ENCODE measurements at regions not wholly inside any gene's neighbourhood (a gene's known extent, or its start where the extent isn't known, plus 50 kb on each side); places are given as distances from the start of the nearest gene placed in this dataset.

DNA sequence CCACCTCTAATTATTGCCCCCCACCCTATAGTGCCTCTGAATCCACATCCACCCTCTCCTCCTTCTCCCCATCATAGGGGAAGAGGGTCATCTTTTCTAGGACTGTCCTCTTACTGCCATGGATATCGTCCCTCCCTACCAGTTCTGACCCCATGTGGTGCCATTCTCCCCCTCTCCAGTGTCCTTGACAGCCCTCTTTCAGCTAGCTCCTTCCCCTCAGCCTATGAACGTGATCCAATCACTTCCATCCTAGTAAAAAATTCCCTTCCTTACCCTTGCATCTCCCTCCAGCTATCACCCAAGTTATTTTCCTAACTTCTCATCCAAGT is 172.7 kb downstream of the RRAGC start (continued):
- TF ChIP-seq USF1 (CRISPR knock-in tag; IDR thresholded peaks at IDR 0.05): no peak

- Mint-ChIP-seq H3K27me3 (ENCODE audit: low read depth) (no peaks in the 10 kb centered on the region), H3K4me3 (no peak overlapping the region), H3K9me3 (no peaks in the 10 kb centered on the region; the same call in 1 of the 2 replicates), H3K36me3 (no peaks in the 10 kb centered on the region), H3K27ac (no peak overlapping the region), H3K4me1 (peaks cover 16% of the 10 kb centered on the region)
- POLR2A ChIA-PET: no interaction called here
- TF ChIP-seq ZBTB21 (CRISPR knock-in tag; IDR thresholded peaks at IDR 0.05; ENCODE audit: borderline replicate concordance) (no peak), IRF2 (CRISPR knock-in tag; IDR thresholded peaks at IDR 0.05; ENCODE audit: borderline replicate concordance, low read depth) (no peak), HMGA2 (CRISPR knock-in tag; IDR thresholded peaks at IDR 0.05) (no peak), TEAD1 (CRISPR knock-in tag; IDR thresholded peaks at IDR 0.05) (no peak), ZNF232 (CRISPR knock-in tag; IDR thresholded peaks at IDR 0.05) (no peak), FOXK1 (CRISPR knock-in tag; IDR thresholded peaks at IDR 0.05) (no peak)
- TF ChIP-seq, protein P1, sequence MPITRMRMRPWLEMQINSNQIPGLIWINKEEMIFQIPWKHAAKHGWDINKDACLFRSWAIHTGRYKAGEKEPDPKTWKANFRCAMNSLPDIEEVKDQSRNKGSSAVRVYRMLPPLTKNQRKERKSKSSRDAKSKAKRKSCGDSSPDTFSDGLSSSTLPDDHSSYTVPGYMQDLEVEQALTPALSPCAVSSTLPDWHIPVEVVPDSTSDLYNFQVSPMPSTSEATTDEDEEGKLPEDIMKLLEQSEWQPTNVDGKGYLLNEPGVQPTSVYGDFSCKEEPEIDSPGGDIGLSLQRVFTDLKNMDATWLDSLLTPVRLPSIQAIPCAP (CRISPR knock-in tag; IDR thresholded peaks at IDR 0.05): no peak
- DNase-seq (ENCODE audit: low spot score): no peak
- ATAC-seq: no peak
- CTCF ChIA-PET: interaction anchor here (1.6 kb wide), 2 partner anchors 11 to 196 kb away, joined by 3 to 4 read pairs; no protein-coding TSS in a partner anchor
Observed at GRCh38 chr1:38686167-38686926, 173.2 kb downstream of the RRAGC start.

DNA sequence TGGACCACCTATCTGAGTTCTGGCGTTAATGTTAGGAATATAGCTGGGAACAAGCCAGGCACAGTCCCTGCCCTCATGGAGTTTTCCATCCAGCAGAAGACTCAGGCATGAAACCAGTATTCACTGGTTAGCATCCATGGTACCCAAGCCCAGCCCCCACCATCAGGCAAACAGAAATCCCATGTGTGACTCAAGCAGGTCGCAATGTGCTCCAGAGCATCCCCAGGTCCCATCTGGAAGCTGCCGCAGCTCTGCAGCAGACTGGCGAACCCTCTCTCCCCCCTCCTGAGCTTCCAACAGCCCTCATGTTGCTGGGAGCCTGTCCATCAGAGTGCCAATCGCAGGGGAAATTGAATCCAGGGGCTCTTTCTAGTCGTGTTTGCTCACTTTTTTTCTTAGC is 174.2 kb downstream of the RRAGC start:
- H3K36me3 Mint-ChIP-seq: no peaks in the 10 kb centered on the region
- TF ChIP-seq OVOL2 (CRISPR knock-in tag; IDR thresholded peaks at IDR 0.05; ENCODE audit: borderline replicate concordance): no peak
- no peak for TF ChIP-seq ZNF416 (CRISPR knock-in tag; IDR thresholded peaks at IDR 0.05)
- TF ChIP-seq AFF4 (CRISPR knock-in tag; IDR thresholded peaks at IDR 0.05; ENCODE audit: borderline replicate concordance): no peak
- TF ChIP-seq CREM (CRISPR knock-in tag; IDR thresholded peaks at IDR 0.05): no peak
- no peak for DNase-seq (ENCODE audit: low spot score)
- H3K4me3 Mint-ChIP-seq: no peak overlapping the region
- H3K9me3 Mint-ChIP-seq: no peaks in the 10 kb centered on the region
- CTCF ChIA-PET: interaction anchor here (1.6 kb wide), 1 partner anchor 10 kb away, joined by 4 read pairs; no protein-coding TSS in a partner anchor
- no peak overlapping the region for H3K27ac Mint-ChIP-seq
- H3K4me1 Mint-ChIP-seq: peaks cover 16% of the 10 kb centered on the region
- no peak for ATAC-seq
- POLR2A ChIA-PET: no interaction called here
- no peaks in the 10 kb centered on the region for H3K27me3 Mint-ChIP-seq (ENCODE audit: low read depth)

DNA sequence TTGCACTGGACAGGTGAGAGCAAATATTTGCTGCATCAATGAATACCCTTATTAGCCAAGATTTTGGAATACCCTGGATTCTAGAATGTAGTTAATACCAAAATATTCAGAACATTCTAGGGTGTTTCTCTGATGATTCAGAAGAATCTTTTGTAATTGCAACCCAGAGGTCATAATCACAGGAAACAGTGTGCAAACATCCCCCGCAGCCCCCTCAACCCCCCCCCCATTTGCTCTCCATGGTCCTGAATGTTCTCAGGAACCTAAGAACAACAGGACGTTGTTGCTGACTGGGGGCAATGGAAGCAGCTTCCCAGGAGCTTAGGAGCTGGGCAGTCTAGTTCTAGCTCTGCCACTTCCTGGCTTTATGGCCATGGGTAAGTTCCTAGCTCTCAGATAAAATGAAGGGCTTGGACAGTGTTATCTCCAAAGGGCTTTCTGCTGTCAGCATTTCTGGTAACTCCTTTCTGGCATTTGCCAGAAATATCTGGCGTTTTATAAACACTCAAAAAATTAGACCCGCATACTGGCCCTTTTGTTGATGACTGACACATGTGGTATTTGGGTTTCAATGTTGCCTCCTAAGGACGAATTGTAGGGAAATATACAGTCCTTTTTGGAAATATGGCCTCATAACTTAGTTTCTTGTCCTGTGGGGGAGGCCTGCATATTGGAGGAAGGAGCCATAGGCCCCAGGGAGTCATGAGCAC is 178.6 kb downstream of the RRAGC start:
- CTCF ChIA-PET: no interaction called here
- DNase-seq (ENCODE audit: low spot score): no peak
- Mint-ChIP-seq H3K9me3 (no peaks in the 10 kb centered on the region), H3K4me1 (peaks cover under 1% of the 10 kb centered on the region; the same call in 1 of the 2 replicates), H3K27ac (no peak overlapping the region), H3K27me3 (ENCODE audit: low read depth) (no peaks in the 10 kb centered on the region), H3K36me3 (no peaks in the 10 kb centered on the region), H3K4me3 (no peak overlapping the region)
- ATAC-seq: no peak
- POLR2A ChIA-PET: interaction anchor here (0.6 to 0.7 kb wide), 2 partner anchors 12 to 77 kb away, joined by 3 to 4 read pairs; no protein-coding TSS in a partner anchor
- TF ChIP-seq ZNF423 (CRISPR knock-in tag; IDR thresholded peaks at IDR 0.05) (no peak), ESRRA (CRISPR knock-in tag; IDR thresholded peaks at IDR 0.05; ENCODE audit: borderline replicate concordance) (no peak), SOX15 (CRISPR knock-in tag; IDR thresholded peaks at IDR 0.05) (no peak), ZNF219 (CRISPR knock-in tag; IDR thresholded peaks at IDR 0.05; ENCODE audit: borderline replicate concordance) (no peak), EMX1 (CRISPR knock-in tag; IDR thresholded peaks at IDR 0.05) (no peak), AFF4 (CRISPR knock-in tag; IDR thresholded peaks at IDR 0.05; ENCODE audit: borderline replicate concordance) (no peak), SMAD4 (CRISPR knock-in tag; IDR thresholded peaks at IDR 0.05) (no peak)
- TF ChIP-seq, protein P2, sequence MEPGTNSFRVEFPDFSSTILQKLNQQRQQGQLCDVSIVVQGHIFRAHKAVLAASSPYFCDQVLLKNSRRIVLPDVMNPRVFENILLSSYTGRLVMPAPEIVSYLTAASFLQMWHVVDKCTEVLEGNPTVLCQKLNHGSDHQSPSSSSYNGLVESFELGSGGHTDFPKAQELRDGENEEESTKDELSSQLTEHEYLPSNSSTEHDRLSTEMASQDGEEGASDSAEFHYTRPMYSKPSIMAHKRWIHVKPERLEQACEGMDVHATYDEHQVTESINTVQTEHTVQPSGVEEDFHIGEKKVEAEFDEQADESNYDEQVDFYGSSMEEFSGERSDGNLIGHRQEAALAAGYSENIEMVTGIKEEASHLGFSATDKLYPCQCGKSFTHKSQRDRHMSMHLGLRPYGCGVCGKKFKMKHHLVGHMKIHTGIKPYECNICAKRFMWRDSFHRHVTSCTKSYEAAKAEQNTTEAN (CRISPR knock-in tag; IDR thresholded peaks at IDR 0.05): no peak

Data from WTC11 (cell line).